ENCODE measurements at regions not wholly inside any gene's neighbourhood (a gene's known extent, or its start where the extent isn't known, plus 50 kb on each side); places are given as distances from the start of the nearest gene placed in this dataset.

DNA sequence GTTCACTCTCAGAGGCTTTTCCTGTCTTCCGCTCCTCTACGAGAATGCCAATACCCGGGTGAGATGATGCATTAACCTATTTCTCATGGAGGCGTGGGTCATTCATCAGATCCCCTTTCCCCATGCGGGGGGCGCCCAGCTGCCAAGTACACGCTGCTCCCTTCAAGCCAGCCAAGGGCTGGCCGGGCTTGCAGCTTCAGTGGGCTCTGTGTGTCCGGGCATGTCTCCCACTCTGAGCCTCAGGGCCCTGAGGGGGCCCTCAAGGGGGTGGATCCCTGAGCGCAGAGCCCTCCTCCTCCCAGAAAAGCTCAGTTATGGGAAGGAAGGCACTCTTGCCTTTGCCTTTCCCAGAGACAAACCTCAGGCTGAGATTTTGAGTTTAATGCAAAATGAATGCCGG is 431.8 kb upstream of the MYT1L start:
- 79% methylated on average over 11 of the region's 11 CpGs for WGBS (ENCODE audit: low lambda C conversion rate, missing lambda C conversion rate)
- Histone ChIP-seq H2AFZ (no peak overlapping the region), H3K27ac (no peak overlapping the region), H3K4me2 (no peak overlapping the region), H3K79me2 (no peaks in the 10 kb centered on the region), H3K9me3 (ENCODE audit: low read depth) (no peaks in the 10 kb centered on the region), H3K4me1 (ENCODE audit: insufficient read depth) (peaks cover 4% of the 10 kb centered on the region), H3K27me3 (no peaks in the 10 kb centered on the region), H3K4me3 (no peak overlapping the region), H4K20me1 (ENCODE audit: insufficient read depth, poor library complexity, severe bottlenecking) (no peaks in the 10 kb centered on the region), H3K36me3 (replicated peaks; ENCODE audit: insufficient read depth, low read depth) (no peaks in the 10 kb centered on the region), H3K9me2 (replicated peaks; ENCODE audit: insufficient read depth) (no peaks in the 10 kb centered on the region)
- no peak for DNase-seq (ENCODE audit: low spot score)
- no peak for TF ChIP-seq EZH2phosphoT487 (IDR thresholded peaks at IDR 0.05; ENCODE audit: low read depth, severe bottlenecking, unreplicated experiment)
- TF ChIP-seq, protein P1, sequence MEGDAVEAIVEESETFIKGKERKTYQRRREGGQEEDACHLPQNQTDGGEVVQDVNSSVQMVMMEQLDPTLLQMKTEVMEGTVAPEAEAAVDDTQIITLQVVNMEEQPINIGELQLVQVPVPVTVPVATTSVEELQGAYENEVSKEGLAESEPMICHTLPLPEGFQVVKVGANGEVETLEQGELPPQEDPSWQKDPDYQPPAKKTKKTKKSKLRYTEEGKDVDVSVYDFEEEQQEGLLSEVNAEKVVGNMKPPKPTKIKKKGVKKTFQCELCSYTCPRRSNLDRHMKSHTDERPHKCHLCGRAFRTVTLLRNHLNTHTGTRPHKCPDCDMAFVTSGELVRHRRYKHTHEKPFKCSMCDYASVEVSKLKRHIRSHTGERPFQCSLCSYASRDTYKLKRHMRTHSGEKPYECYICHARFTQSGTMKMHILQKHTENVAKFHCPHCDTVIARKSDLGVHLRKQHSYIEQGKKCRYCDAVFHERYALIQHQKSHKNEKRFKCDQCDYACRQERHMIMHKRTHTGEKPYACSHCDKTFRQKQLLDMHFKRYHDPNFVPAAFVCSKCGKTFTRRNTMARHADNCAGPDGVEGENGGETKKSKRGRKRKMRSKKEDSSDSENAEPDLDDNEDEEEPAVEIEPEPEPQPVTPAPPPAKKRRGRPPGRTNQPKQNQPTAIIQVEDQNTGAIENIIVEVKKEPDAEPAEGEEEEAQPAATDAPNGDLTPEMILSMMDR (IDR thresholded peaks at IDR 0.05; ENCODE audit: poor library complexity) = no peak
- no peak for TF ChIP-seq EZH2 (IDR thresholded peaks at IDR 0.05; ENCODE audit: borderline replicate concordance)

DNA sequence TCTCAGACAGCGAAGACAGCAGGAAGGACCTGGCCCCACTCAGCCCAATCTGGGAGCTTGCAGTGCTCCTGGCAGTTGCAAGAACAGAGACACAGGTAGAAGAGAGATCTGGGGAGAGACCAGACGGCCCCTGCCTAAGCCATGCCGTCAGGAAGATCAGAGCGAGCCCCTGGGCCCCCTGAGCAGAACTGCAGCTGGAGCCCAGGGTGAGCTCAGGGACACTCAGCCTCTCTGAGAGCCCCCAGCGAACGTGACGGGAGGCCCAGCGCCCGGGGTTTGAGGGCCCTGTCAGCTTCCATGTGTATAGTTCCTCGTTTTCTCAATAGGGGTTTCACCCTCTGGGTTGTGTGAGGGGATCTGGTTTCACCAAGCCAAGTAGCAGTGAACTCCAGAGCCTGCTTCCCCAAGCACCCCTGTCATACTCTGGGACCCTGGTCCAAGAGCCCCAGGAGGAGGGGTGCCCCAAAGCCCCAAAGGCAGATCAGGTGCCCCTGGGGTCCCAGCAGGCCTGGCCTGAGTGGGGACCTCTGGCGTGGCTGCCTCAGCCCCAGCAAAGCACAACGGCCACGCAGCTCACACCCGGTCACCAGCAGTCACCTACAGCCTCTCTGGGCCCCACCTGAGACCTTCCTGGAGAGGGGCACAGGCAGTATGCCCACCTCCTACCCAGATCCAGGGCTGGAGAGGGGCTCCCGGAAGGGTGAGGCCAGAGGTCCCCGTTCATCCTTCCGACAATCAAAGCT is 431.3 kb upstream of the MYT1L start:
- no peak overlapping the region for H3K4me3 ChIP-seq
- no peaks in the 10 kb centered on the region for H4K20me1 ChIP-seq (ENCODE audit: insufficient read depth, poor library complexity, severe bottlenecking)
- 79% methylated on average over 17 of the region's 17 CpGs for WGBS (ENCODE audit: low lambda C conversion rate, missing lambda C conversion rate)
- no peaks in the 10 kb centered on the region for H3K79me2 ChIP-seq
- TF ChIP-seq EZH2phosphoT487 (IDR thresholded peaks at IDR 0.05; ENCODE audit: low read depth, severe bottlenecking, unreplicated experiment) = no peak
- TF ChIP-seq, protein P1 (IDR thresholded peaks at IDR 0.05; ENCODE audit: poor library complexity) = no peak
- TF ChIP-seq EZH2 (IDR thresholded peaks at IDR 0.05; ENCODE audit: borderline replicate concordance) = no peak
- H2AFZ ChIP-seq = no peak overlapping the region
- no peaks in the 10 kb centered on the region for H3K27me3 ChIP-seq
- no peak for DNase-seq (ENCODE audit: low spot score)
- peaks cover 4% of the 10 kb centered on the region for H3K4me1 ChIP-seq (ENCODE audit: insufficient read depth)
- H3K36me3 ChIP-seq (replicated peaks; ENCODE audit: insufficient read depth, low read depth) = no peaks in the 10 kb centered on the region
- no peaks in the 10 kb centered on the region for H3K9me2 ChIP-seq (replicated peaks; ENCODE audit: insufficient read depth)
- H3K27ac ChIP-seq = no peak overlapping the region
- no peak overlapping the region for H3K4me2 ChIP-seq
- H3K9me3 ChIP-seq (ENCODE audit: low read depth) = no peaks in the 10 kb centered on the region

DNA sequence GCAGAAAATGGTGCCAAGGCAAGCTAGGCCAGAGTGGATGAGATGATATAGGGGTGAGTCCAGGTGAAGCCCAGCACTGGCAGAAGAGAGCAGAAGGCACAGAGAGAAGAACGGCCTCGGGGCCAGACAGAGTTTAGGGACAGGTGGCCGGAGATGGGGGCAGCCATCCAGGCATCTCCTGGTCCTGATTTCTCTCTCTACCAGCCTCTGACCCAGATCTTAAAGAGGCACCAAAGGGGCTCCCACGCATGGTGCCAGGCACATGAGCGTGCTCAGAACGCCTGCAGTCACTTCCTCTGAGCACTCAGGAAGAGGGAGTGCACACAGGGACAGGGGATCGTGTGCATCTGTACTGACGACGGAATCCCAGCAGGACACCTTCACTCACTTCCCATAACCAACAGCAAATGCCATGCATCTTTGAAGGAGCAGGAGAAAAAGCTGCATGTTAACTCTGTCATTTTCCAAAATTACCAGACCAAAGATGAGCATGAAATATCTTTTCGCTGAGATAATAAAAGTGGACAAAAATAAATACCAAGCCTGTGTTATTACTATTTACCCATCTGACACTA is 427.8 kb upstream of the MYT1L start:
- H3K79me2 ChIP-seq = no peaks in the 10 kb centered on the region
- WGBS (ENCODE audit: low lambda C conversion rate, missing lambda C conversion rate) = 86% methylated on average over 10 of the region's 10 CpGs
- no peaks in the 10 kb centered on the region for H3K36me3 ChIP-seq (replicated peaks; ENCODE audit: insufficient read depth, low read depth)
- no peaks in the 10 kb centered on the region for H3K9me2 ChIP-seq (replicated peaks; ENCODE audit: insufficient read depth)
- no peak for DNase-seq (ENCODE audit: low spot score)
- H3K4me3 ChIP-seq = no peak overlapping the region
- no peaks in the 10 kb centered on the region for H3K9me3 ChIP-seq (ENCODE audit: low read depth)
- no peaks in the 10 kb centered on the region for H4K20me1 ChIP-seq (ENCODE audit: insufficient read depth, poor library complexity, severe bottlenecking)
- H3K27me3 ChIP-seq = no peaks in the 10 kb centered on the region
- H3K4me1 ChIP-seq (ENCODE audit: insufficient read depth) = peaks cover 4% of the 10 kb centered on the region
- no peak overlapping the region for H3K4me2 ChIP-seq
- no peak overlapping the region for H3K27ac ChIP-seq
- TF ChIP-seq, protein P1 (IDR thresholded peaks at IDR 0.05; ENCODE audit: poor library complexity) = no peak
- TF ChIP-seq EZH2 (IDR thresholded peaks at IDR 0.05; ENCODE audit: borderline replicate concordance) (no peak), EZH2phosphoT487 (IDR thresholded peaks at IDR 0.05; ENCODE audit: low read depth, severe bottlenecking, unreplicated experiment) (no peak)
- no peak overlapping the region for H2AFZ ChIP-seq
